Urinary bladder (tissue), 3 donors: ENCODE measurements at regions not wholly inside any gene's neighbourhood (a gene's known extent, or its start where the extent isn't known, plus 50 kb on each side); places are given as distances from the start of the nearest gene placed in this dataset.
A peak's percentile ranks its signal among the peaks of the same experiment; 100 is the strongest.

ENCODE experiments used
- DNase-seq: peaks from one replicate; pipeline ENCODE4 v3.0.0-alpha.2; 2015; ENCODE audit errors: extremely low spot score
- H3K27ac ChIP-seq: one replicate; pipeline ENCODE4 v1.5.1; 2013; ENCODE audit warnings: low read depth, mild to moderate bottlenecking, moderate library complexity
- H3K36me3 ChIP-seq: one replicate; pipeline ENCODE4 v1.6.1; 2013; ENCODE audit warnings: mild to moderate bottlenecking, moderate library complexity; ENCODE audit not compliant: insufficient read depth
- H3K4me1 ChIP-seq: one replicate; pipeline ENCODE4 v1.6.1; 2013; ENCODE audit warnings: mild to moderate bottlenecking, moderate library complexity; ENCODE audit not compliant: insufficient read depth
- H3K4me3 ChIP-seq: one replicate; pipeline ENCODE4 v1.5.1; 2013; ENCODE audit warnings: low read depth, low read length
- WGBS: extraction: QIAGEN DNeasy Blood & Tissue Kit; methylation state at CpG from one replicate; pipeline ENCODE4 v1.1.7; 2013; 5-methylcytosine and 5-hydroxymethylcytosine counted together
- donor health status: healthy with polysubstance abuse.
- donor health status: healthy.

- H3K27ac ChIP-seq, result no peak overlapping the region
- 80% methylated on average over 3 of the region's 3 CpGs for WGBS
- H3K4me3 ChIP-seq, result no peak overlapping the region
- H3K4me1 ChIP-seq, result no peaks in the 10 kb centered on the region
- DNase-seq, result no peak
- no peaks in the 10 kb centered on the region for H3K36me3 ChIP-seq
Measured at GRCh38 chr1:219478811-219479210, 134.1 kb downstream of the ZC3H11B start.

GRCh38 chr1:219477861-219478260 lies 135.0 kb downstream of the ZC3H11B start:
- no peak overlapping the region for H3K27ac ChIP-seq
- no peaks in the 10 kb centered on the region for H3K36me3 ChIP-seq
- no peaks in the 10 kb centered on the region for H3K4me1 ChIP-seq
- WGBS, result 31% methylated on average over 4 of the region's 4 CpGs
- DNase-seq, result no peak
- H3K4me3 ChIP-seq, result no peak overlapping the region

- DNase-seq, result no peak
- Histone ChIP-seq H3K4me1 (no peaks in the 10 kb centered on the region), H3K27ac (no peak overlapping the region), H3K4me3 (no peak overlapping the region), H3K36me3 (no peaks in the 10 kb centered on the region)
- WGBS, result 96% methylated on average over 1 of the region's 1 CpG
Measured at GRCh38 chr1:219476716-219477115, 136.2 kb downstream of the ZC3H11B start.

GRCh38 chr1:219476116-219476515 lies 136.8 kb downstream of the ZC3H11B start:
- Histone ChIP-seq H3K36me3 (no peaks in the 10 kb centered on the region), H3K4me3 (no peak overlapping the region), H3K27ac (no peak overlapping the region), H3K4me1 (no peaks in the 10 kb centered on the region)
- 66% methylated on average over 2 of the region's 2 CpGs for WGBS
- no peak for DNase-seq

- Histone ChIP-seq H3K4me1 (no peaks in the 10 kb centered on the region), H3K27ac (no peak overlapping the region), H3K36me3 (no peaks in the 10 kb centered on the region), H3K4me3 (no peak overlapping the region)
- WGBS, result 95% methylated on average over 2 of the region's 2 CpGs
- DNase-seq, result no peak
Measured at GRCh38 chr1:219472596-219472995, 140.3 kb downstream of the ZC3H11B start.

- Histone ChIP-seq H3K36me3 (no peaks in the 10 kb centered on the region), H3K4me3 (no peak overlapping the region), H3K27ac (no peak overlapping the region), H3K4me1 (no peaks in the 10 kb centered on the region)
- DNase-seq, result no peak
- WGBS, result 73% methylated on average over 2 of the region's 2 CpGs
Measured at GRCh38 chr1:219467524-219467923, 145.4 kb downstream of the ZC3H11B start.

GRCh38 chr1:219466766-219467165 lies 146.1 kb downstream of the ZC3H11B start:
- Histone ChIP-seq H3K4me1 (peaks cover 2% of the 10 kb centered on the region), H3K27ac (no peak overlapping the region), H3K36me3 (no peaks in the 10 kb centered on the region), H3K4me3 (no peak overlapping the region)
- DNase-seq, result no peak

- Histone ChIP-seq H3K36me3 (no peaks in the 10 kb centered on the region), H3K4me1 (peaks cover 2% of the 10 kb centered on the region), H3K4me3 (no peak overlapping the region), H3K27ac (no peak overlapping the region)
- 93% methylated on average over 7 of the region's 7 CpGs for WGBS
- no peak for DNase-seq
Measured at GRCh38 chr1:219465212-219466093, 147.5 kb downstream of the ZC3H11B start.

- Histone ChIP-seq H3K36me3 (no peaks in the 10 kb centered on the region), H3K27ac (no peak overlapping the region), H3K4me1 (peaks cover 2% of the 10 kb centered on the region), H3K4me3 (no peak overlapping the region)
- no peak for DNase-seq
- WGBS, result 65% methylated on average over 4 of the region's 4 CpGs
Measured at GRCh38 chr1:219463636-219464035, 149.3 kb downstream of the ZC3H11B start.

GRCh38 chr1:219461981-219462400 lies 150.9 kb downstream of the ZC3H11B start:
- WGBS, result 82% methylated on average over 1 of the region's 1 CpG
- H3K27ac ChIP-seq, result no peak overlapping the region
- DNase-seq, result no peak

GRCh38 chr1:219460896-219461815 lies 151.7 kb downstream of the ZC3H11B start:
- no peak overlapping the region for H3K4me3 ChIP-seq
- H3K27ac ChIP-seq, result peak overlapping the region; percentile 32
- WGBS, result 64% methylated on average over 11 of the region's 11 CpGs
- H3K4me1 ChIP-seq, result peaks cover 2% of the 10 kb centered on the region
- H3K36me3 ChIP-seq, result no peaks in the 10 kb centered on the region
- DNase-seq, result no peak

More at GRCh38 chr1:219461981-219462400, 150.9 kb downstream of the ZC3H11B start:
- Histone ChIP-seq H3K4me1 (peaks cover 2% of the 10 kb centered on the region), H3K4me3 (no peak overlapping the region), H3K36me3 (no peaks in the 10 kb centered on the region)

- WGBS, result 94% methylated on average over 2 of the region's 2 CpGs
- peaks cover 2% of the 10 kb centered on the region for H3K4me1 ChIP-seq
- no peak for DNase-seq
- H3K36me3 ChIP-seq, result no peaks in the 10 kb centered on the region
- H3K4me3 ChIP-seq, result no peak overlapping the region
- H3K27ac ChIP-seq, result peak overlapping the region; percentile 45
Measured at GRCh38 chr1:219460081-219460895, 152.6 kb downstream of the ZC3H11B start.
